NT2/D1 (cell line): ENCODE measurements at regions not wholly inside any gene's neighbourhood (a gene's known extent, or its start where the extent isn't known, plus 50 kb on each side); places are given as distances from the start of the nearest gene placed in this dataset.
A peak's percentile ranks its signal among the peaks of the same experiment; 100 is the strongest.

Experiments
- DNase-seq: peaks from one replicate; pipeline ENCODE4 v3.0.0-alpha.2; 2011; ENCODE audit warnings: low read depth, low spot score
- H3K27me3 ChIP-seq: 2 replicates; pipeline ENCODE4 v1.6.0; 2011; ENCODE audit warnings: mild to moderate bottlenecking; ENCODE audit not compliant: insufficient read length, insufficient read depth
- H3K36me3 ChIP-seq: 2 replicates; pipeline ENCODE4 v1.6.1; 2011; ENCODE audit warnings: mild to moderate bottlenecking, low read length, mixed read lengths; ENCODE audit not compliant: insufficient read depth, insufficient read length
- H3K4me1 ChIP-seq: 2 replicates; pipeline ENCODE4 v1.5.1; 2011; ENCODE audit not compliant: insufficient read depth, insufficient read length
- H3K4me3 ChIP-seq: 2 replicates; pipeline ENCODE4 v1.5.1; 2011; ENCODE audit warnings: low read depth; ENCODE audit not compliant: insufficient read length
- H3K9ac ChIP-seq: 2 replicates; pipeline ENCODE4 v1.6.0; 2011; ENCODE audit warnings: low read depth; ENCODE audit not compliant: insufficient read length
- H3K9me3 ChIP-seq: 2 replicates; pipeline ENCODE4 v1.5.1; 2011; ENCODE audit warnings: mild to moderate bottlenecking, low read length; ENCODE audit not compliant: insufficient read depth
- SUZ12 ChIP-seq: IDR thresholded peaks from 2 replicates; pipeline ENCODE4 v1.6.1; 2011; ENCODE audit not compliant: insufficient read length, insufficient read depth; ENCODE audit errors: extremely low read depth
- YY1 ChIP-seq: IDR thresholded peaks from 2 replicates; pipeline ENCODE4 v1.6.1; 2011; ENCODE audit not compliant: insufficient read length, insufficient read depth
- ZNF274 ChIP-seq: IDR thresholded peaks from 2 replicates; pipeline ENCODE4 v1.6.1; 2011; ENCODE audit warnings: mild to moderate bottlenecking, low read depth, low read length

DNA sequence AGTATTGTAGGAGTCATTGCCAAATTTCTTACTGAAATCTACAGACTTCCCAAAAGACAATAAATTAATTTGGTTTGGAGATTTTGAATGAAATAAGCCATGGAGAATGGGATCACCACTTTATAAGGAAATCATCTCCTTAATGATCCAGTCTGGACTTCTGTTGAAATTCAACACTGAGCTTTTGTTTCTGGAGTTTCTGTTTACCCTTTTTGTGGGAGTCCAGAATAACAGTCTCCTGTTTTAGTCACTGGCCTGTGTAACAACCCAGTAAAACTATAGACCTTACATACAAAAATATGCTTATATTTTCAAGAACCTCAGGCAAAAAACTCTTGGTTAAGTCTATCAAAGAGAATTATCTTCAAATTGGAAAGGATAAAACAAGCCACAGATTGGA lies 321.7 kb upstream of the PLET1 start:
- H3K9me3 ChIP-seq: no peaks in the 10 kb centered on the region
- H3K36me3 ChIP-seq: no peaks in the 10 kb centered on the region
- TF ChIP-seq YY1 (no peak), SUZ12 (no peak), ZNF274 (no peak)
- H3K9ac ChIP-seq: no peak overlapping the region
- no peaks in the 10 kb centered on the region for H3K27me3 ChIP-seq
- no peaks in the 10 kb centered on the region for H3K4me1 ChIP-seq
- no peak overlapping the region for H3K4me3 ChIP-seq
- DNase-seq: no peak

- H3K9ac ChIP-seq: no peak overlapping the region
- no peak for DNase-seq
- no peaks in the 10 kb centered on the region for H3K36me3 ChIP-seq
- H3K4me1 ChIP-seq: no peaks in the 10 kb centered on the region
- H3K27me3 ChIP-seq: no peaks in the 10 kb centered on the region
- no peak overlapping the region for H3K4me3 ChIP-seq
- H3K9me3 ChIP-seq: no peaks in the 10 kb centered on the region
- TF ChIP-seq SUZ12 (no peak), ZNF274 (no peak), YY1 (no peak)
These were observed 322.7 kb upstream of the PLET1 start for GRCh38 chr11:112583261-112583893.

- Histone ChIP-seq H3K9ac (no peak overlapping the region), H3K27me3 (no peaks in the 10 kb centered on the region), H3K9me3 (no peaks in the 10 kb centered on the region), H3K36me3 (no peaks in the 10 kb centered on the region), H3K4me1 (no peaks in the 10 kb centered on the region), H3K4me3 (no peak overlapping the region)
- TF ChIP-seq YY1: no peak
- no peak for TF ChIP-seq ZNF274
- no peak for TF ChIP-seq SUZ12
- DNase-seq: no peak
These were observed 324.0 kb upstream of the PLET1 start for GRCh38 chr11:112584672-112585071.

DNA sequence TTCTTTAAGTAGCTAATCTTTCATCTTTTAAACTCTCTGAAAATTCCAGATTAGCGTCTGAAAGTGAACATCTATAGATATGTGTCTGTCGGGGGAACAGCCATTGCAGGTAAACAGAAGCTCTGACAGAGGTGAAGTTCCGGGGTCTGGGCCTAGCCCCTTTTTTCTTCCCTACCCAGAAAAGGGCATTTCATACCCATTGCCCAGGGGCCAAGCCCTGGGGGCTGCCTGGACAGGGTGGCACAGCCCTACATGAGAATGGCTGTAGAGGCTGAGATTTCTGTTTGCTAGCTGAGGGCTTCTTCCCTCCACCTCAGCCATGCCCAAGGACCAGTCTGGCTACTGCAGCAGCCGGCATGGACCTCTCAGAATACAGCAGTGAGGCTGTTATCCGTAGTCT lies 327.0 kb upstream of the PLET1 start:
- no peak overlapping the region for H3K4me3 ChIP-seq
- TF ChIP-seq ZNF274 (no peak), YY1 (no peak), SUZ12 (no peak)
- no peaks in the 10 kb centered on the region for H3K9me3 ChIP-seq
- no peaks in the 10 kb centered on the region for H3K36me3 ChIP-seq
- DNase-seq: no peak
- H3K4me1 ChIP-seq: peaks cover 5% of the 10 kb centered on the region
- no peak overlapping the region for H3K9ac ChIP-seq
- peaks cover 3% of the 10 kb centered on the region for H3K27me3 ChIP-seq

DNA sequence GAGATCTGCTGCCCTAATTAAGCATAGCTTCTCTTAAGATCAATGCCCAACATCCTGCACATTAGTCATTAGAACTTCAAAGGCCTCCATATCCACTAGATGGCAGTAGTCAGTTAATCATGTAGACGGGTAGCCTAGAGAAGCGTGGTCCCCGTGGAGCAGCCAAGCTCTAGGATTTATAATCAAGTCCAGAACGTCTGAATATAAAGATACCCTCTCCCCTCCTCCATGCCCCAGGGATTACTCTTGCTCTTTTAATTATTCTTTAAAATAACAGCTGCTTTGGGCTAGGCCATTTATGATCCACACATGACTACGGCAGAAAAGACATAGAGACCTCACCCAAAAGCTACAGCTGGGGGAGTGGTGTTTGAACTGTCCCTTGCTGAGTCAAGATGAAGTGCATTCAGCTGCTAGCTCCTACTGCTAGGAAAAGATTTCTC lies 327.6 kb upstream of the PLET1 start:
- Histone ChIP-seq H3K4me3 (no peak overlapping the region), H3K4me1 (peaks cover 5% of the 10 kb centered on the region), H3K9me3 (no peaks in the 10 kb centered on the region), H3K27me3 (peaks cover 7% of the 10 kb centered on the region), H3K9ac (no peak overlapping the region), H3K36me3 (no peaks in the 10 kb centered on the region)
- DNase-seq: peak; percentile 76
- TF ChIP-seq SUZ12 (no peak), YY1 (no peak), ZNF274 (no peak)

- H3K4me3 ChIP-seq: no peak overlapping the region
- no peaks in the 10 kb centered on the region for H3K36me3 ChIP-seq
- no peak for DNase-seq
- peaks cover 5% of the 10 kb centered on the region for H3K4me1 ChIP-seq
- H3K9me3 ChIP-seq: no peaks in the 10 kb centered on the region
- peaks cover 7% of the 10 kb centered on the region for H3K27me3 ChIP-seq
- TF ChIP-seq SUZ12 (no peak), ZNF274 (no peak), YY1 (no peak)
- H3K9ac ChIP-seq: no peak overlapping the region
These were observed 328.5 kb upstream of the PLET1 start for GRCh38 chr11:112589155-112589554.

- H3K27me3 ChIP-seq: peaks cover 7% of the 10 kb centered on the region
- H3K9ac ChIP-seq: no peak overlapping the region
- H3K4me1 ChIP-seq: peaks cover 5% of the 10 kb centered on the region
- no peak for DNase-seq
- TF ChIP-seq YY1: no peak
- no peak for TF ChIP-seq ZNF274
- no peak for TF ChIP-seq SUZ12
- H3K36me3 ChIP-seq: no peaks in the 10 kb centered on the region
- no peaks in the 10 kb centered on the region for H3K9me3 ChIP-seq
- no peak overlapping the region for H3K4me3 ChIP-seq
These were observed 330.1 kb upstream of the PLET1 start for GRCh38 chr11:112590764-112591163.
